Vagina (tissue), 2 donors: ENCODE measurements at regions not wholly inside any gene's neighbourhood (a gene's known extent, or its start where the extent isn't known, plus 50 kb on each side); places are given as distances from the start of the nearest gene placed in this dataset.

Experiments used
- DNase-seq, 2 donors: peaks; one replicate each; pipeline ENCODE4 v3.0.0-alpha.2; 2017; ENCODE audit errors: extremely low spot score in 2 of 2
- H3K27ac ChIP-seq: fragments of 200-600 bp; sonication (generic); one replicate; pipeline ENCODE4 v1.5.1; 2019
- H3K27me3 ChIP-seq: fragments of 200-600 bp; sonication (generic); one replicate; pipeline ENCODE4 v1.5.1; 2019
- H3K36me3 ChIP-seq, 2 donors: fragments of 200-600 bp; sonication (generic); one replicate each; pipeline ENCODE4 v1.5.1; 2017 to 2019
- H3K4me1 ChIP-seq: fragments of 200-600 bp; sonication (generic); one replicate; pipeline ENCODE4 v1.5.1; 2019
- H3K4me3 ChIP-seq, 2 donors: fragments of 200-600 bp; sonication (generic); 1 replicate in 1 of 2; 2 replicates in 1 of 2; pipeline ENCODE4 v1.5.1; 2016 to 2019
- H3K9me3 ChIP-seq: fragments of 200-600 bp; sonication (generic); one replicate; pipeline ENCODE4 v1.5.1; 2019
- CTCF ChIP-seq, 3 experiments: fragments of 450-650 bp in 2 of 3; fragments of 200-600 bp in 1 of 3; sonication (generic) in 1 of 3; IDR thresholded peaks; one replicate each; pipeline ENCODE4 v1.5.1; 2017 to 2019; ENCODE audit warnings: antibody characterized with exemption in 3 of 3, mild to moderate bottlenecking in 2 of 3, moderate library complexity in 2 of 3
- POLR2A ChIP-seq, 2 donors: fragments of 450-650 bp; IDR thresholded peaks; one replicate each; pipeline ENCODE4 v1.6.1; 2017; ENCODE audit warnings: antibody characterized with exemption in 2 of 2, mild to moderate bottlenecking in 2 of 2, moderate library complexity in 2 of 2
- POLR2AphosphoS5 ChIP-seq, 2 donors: sonication (generic); formaldehyde crosslinking; IDR thresholded peaks; one replicate each; pipeline ENCODE4 v1.9.0; 2017; ENCODE audit warnings: antibody characterized with exemption in 2 of 2, mild to moderate bottlenecking in 2 of 2, low read depth in 1 of 2; ENCODE audit not compliant: insufficient read depth in 1 of 2
- intact Hi-C: fragments of 100-400 bp; cut with DNase I; formaldehyde crosslinking; loops from one replicate; pipeline ENCODE4 v1.15.1; 2023

GRCh38 chr6:8203337-8203736 lies 101.0 kb upstream of the EEF1E1 start:
- Histone ChIP-seq H3K27me3 (no peaks in the 10 kb centered on the region), H3K4me1 (no peaks in the 10 kb centered on the region), H3K9me3 (no peaks in the 10 kb centered on the region), H3K4me3 (no peak overlapping the region), H3K27ac (no peak overlapping the region), H3K36me3 (no peaks in the 10 kb centered on the region)
- TF ChIP-seq POLR2AphosphoS5 (IDR thresholded peaks at IDR 0.05; ENCODE audit: insufficient read depth in 1 of 2, low read depth in 1 of 2) (no peak), POLR2A (IDR thresholded peaks at IDR 0.05) (no peak), CTCF (IDR thresholded peaks at IDR 0.05) (no peak)
- intact Hi-C loops: no loop called here
- no peak for DNase-seq

GRCh38 chr6:8201679-8202078 lies 99.3 kb upstream of the EEF1E1 start:
- H3K36me3 ChIP-seq: no peaks in the 10 kb centered on the region
- intact Hi-C loops: no loop called here
- no peak for TF ChIP-seq CTCF (IDR thresholded peaks at IDR 0.05)
- TF ChIP-seq POLR2AphosphoS5 (IDR thresholded peaks at IDR 0.05; ENCODE audit: insufficient read depth in 1 of 2, low read depth in 1 of 2): no peak
- TF ChIP-seq POLR2A (IDR thresholded peaks at IDR 0.05): no peak
- H3K27ac ChIP-seq: no peak overlapping the region
- DNase-seq: no peak
- H3K4me3 ChIP-seq: no peak overlapping the region
- H3K4me1 ChIP-seq: no peaks in the 10 kb centered on the region
- H3K9me3 ChIP-seq: no peaks in the 10 kb centered on the region
- no peaks in the 10 kb centered on the region for H3K27me3 ChIP-seq

GRCh38 chr6:8200255-8200654 lies 97.9 kb upstream of the EEF1E1 start:
- Histone ChIP-seq H3K4me1 (no peaks in the 10 kb centered on the region), H3K4me3 (no peak overlapping the region), H3K27ac (no peak overlapping the region), H3K27me3 (no peaks in the 10 kb centered on the region), H3K9me3 (no peaks in the 10 kb centered on the region), H3K36me3 (no peaks in the 10 kb centered on the region)
- intact Hi-C loops: no loop called here
- no peak for DNase-seq
- TF ChIP-seq POLR2A (IDR thresholded peaks at IDR 0.05) (no peak), CTCF (IDR thresholded peaks at IDR 0.05) (no peak), POLR2AphosphoS5 (IDR thresholded peaks at IDR 0.05; ENCODE audit: insufficient read depth in 1 of 2, low read depth in 1 of 2) (no peak)

- no peaks in the 10 kb centered on the region for H3K9me3 ChIP-seq
Measured at GRCh38 chr6:8195714-8196102, 93.4 kb upstream of the EEF1E1 start.

More at GRCh38 chr6:8195714-8196102, 93.4 kb upstream of the EEF1E1 start:
- DNase-seq: no peak
- no peak overlapping the region for H3K4me3 ChIP-seq
- no peaks in the 10 kb centered on the region for H3K27me3 ChIP-seq
- H3K27ac ChIP-seq: no peak overlapping the region
- intact Hi-C loops: no loop called here
- TF ChIP-seq POLR2A (IDR thresholded peaks at IDR 0.05) (no peak), POLR2AphosphoS5 (IDR thresholded peaks at IDR 0.05; ENCODE audit: insufficient read depth in 1 of 2, low read depth in 1 of 2) (no peak), CTCF (IDR thresholded peaks at IDR 0.05) (no peak)
- no peaks in the 10 kb centered on the region for H3K36me3 ChIP-seq
- no peaks in the 10 kb centered on the region for H3K4me1 ChIP-seq
